ENCODE measurements at regions not wholly inside any gene's neighbourhood (a gene's known extent, or its start where the extent isn't known, plus 50 kb on each side); places are given as distances from the start of the nearest gene placed in this dataset.

DNA sequence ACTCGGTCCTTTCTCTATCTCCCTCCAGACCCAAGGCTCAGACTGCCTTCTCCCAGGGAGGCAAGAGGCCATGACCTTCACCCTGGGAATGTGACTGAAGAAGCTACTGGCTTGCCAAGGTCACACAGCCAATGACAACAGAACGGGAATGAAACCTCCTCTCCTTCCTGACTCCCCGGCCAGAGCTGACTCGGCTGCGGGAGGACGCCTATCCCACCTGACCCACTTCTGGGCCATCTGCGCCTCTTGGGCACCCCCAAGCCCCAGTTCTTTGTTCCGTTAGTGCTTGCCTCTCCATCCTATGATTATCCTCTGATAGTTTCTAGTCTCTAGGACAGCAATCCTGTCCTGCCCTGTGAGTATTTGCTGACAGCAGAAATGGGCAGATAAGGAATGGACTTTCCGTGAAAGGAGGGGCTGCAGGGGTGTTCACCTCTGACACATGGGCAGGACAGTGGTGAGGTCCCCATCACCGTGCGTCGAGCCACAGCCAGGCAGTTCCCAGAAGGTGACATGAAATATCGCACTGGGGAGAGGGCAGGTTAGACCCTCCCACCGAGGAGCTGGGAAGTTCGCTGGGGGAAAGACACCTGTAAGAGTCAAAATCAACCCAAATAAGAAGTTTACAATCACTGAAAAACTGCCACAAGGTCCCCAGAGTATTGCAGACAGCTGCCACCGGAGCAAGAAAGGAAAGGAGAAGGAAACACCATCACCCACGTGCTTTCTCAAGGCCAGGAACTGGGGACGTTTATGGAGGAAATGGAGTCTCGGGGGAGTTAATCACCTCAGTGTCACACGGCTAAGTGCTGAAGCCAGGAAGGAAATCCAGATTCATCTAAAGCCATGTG lies 63.0 kb downstream of the INSIG1 start:
- intact Hi-C loops (cut with DNase I) = no loop called here
- peak; percentile 61 for DNase-seq (ENCODE audit: low spot score)

DNA sequence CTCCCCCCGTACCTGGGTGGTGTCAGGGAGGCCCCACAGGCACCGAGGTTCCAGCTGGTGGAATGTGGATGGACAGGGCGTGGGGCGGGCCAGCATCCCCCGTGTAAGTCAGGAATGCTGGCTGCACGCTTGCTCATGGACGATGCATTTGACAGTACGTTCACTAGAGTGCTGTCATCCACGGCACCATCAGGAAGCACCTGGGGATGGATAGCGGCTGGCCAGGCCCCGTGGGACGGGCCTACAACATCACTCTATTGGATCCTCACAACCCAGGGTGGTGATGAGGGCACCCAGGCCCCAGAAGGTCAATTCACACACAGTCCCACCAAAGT lies 63.6 kb downstream of the INSIG1 start:
- intact Hi-C loops (cut with DNase I) = no loop called here
- peak; percentile 56 for DNase-seq (ENCODE audit: low spot score)

GRCh38 chr7:155361947-155362346 lies 64.3 kb downstream of the INSIG1 start:
- DNase-seq (ENCODE audit: low spot score) = peak; percentile 57
- intact Hi-C loops (cut with DNase I) = no loop called here

DNA sequence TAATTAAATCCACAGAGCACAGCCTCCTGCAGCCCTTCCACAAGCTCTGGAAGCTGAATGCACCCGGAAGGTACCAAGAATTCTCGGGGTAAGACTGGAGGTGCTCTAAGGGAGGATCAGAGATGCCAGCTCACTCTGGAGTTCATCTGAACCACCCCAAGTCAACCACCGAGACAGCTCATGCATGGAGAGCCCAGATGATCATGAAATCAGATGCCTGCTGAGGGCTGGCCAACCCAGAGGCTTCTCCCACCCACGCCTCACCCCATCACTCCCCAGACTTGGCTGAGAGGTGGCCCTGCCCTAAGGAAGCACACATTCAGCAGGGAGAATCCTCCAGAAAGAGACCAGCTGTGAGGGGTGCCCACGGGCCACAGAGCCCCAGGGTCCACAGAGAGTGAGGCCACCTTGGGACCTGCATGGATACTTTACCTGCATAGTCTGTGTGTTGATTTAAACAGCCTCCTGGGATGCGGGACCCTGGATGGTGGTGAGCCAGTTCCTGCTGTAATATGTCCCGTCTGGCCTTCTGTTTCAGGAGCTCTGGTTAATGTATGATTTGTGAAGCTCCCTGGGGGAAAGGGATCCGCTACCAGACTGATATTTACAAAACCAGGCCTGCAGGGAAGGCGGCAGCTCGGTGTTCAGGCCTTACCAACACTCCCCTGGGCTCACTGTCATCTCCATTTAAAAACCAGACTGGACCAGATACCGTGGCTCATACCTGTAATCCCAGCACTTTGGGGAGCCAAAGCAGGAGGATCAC lies 64.9 kb downstream of the INSIG1 start:
- peak; percentile 63 for DNase-seq (ENCODE audit: low spot score)
- intact Hi-C loops (cut with DNase I) = no loop called here

GRCh38 chr7:155363146-155363539 lies 65.5 kb downstream of the INSIG1 start:
- no peak for DNase-seq (ENCODE audit: low spot score)
- intact Hi-C loops (cut with DNase I) = no loop called here

- peak; percentile 62 for DNase-seq (ENCODE audit: low spot score)
- intact Hi-C loops (cut with DNase I) = no loop called here
Measured at GRCh38 chr7:155363852-155364600, 66.3 kb downstream of the INSIG1 start.

- intact Hi-C loops (cut with DNase I) = no loop called here
- DNase-seq (ENCODE audit: low spot score) = peak; percentile 61
Measured at GRCh38 chr7:155365146-155365874, 67.6 kb downstream of the INSIG1 start.

GRCh38 chr7:155368894-155369600 lies 71.4 kb downstream of the INSIG1 start:
- DNase-seq (ENCODE audit: low spot score) = peak; percentile 73
- intact Hi-C loops (cut with DNase I) = no loop called here

DNA sequence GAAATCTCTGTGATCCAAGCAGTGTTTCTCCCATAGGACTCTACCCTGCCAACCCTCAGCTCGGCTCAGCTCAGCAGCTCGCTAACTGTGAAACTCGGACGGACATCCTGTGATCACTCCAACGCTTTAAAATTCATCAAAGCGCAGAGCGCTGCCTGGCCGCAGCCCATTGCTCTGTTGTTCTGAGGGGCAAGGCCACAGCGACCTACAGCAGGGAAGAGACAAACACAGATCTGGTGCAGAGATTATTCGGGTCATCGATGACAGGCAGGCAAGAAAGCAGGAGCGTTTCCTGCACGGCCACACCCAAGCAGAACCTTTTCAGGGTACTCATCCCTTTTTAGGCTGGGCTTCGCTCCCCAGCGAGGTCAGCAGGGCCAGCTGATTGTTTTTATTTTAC lies 72.1 kb downstream of the INSIG1 start:
- intact Hi-C loops (cut with DNase I) = loop anchor here (10.0 kb wide), 1 partner anchor 395 kb away; no protein-coding TSS in a partner anchor

GRCh38 chr7:155371331-155371883 lies 73.7 kb downstream of the INSIG1 start:
- intact Hi-C loops (cut with DNase I) = loop anchor here (10.0 kb wide), 1 partner anchor 393 kb away; no protein-coding TSS in a partner anchor
- peak; percentile 46 for DNase-seq (ENCODE audit: low spot score)

More for the DNA sequence above, 72.1 kb downstream of the INSIG1 start:
- DNase-seq (ENCODE audit: low spot score) = peak; percentile 24

- intact Hi-C loops (cut with DNase I) = loop anchor here (10.0 kb wide), 1 partner anchor 393 kb away; no protein-coding TSS in a partner anchor
- DNase-seq (ENCODE audit: low spot score) = peak; percentile 70
Measured at GRCh38 chr7:155371884-155372781, 74.5 kb downstream of the INSIG1 start.

- intact Hi-C loops (cut with DNase I) = loop anchor here (10.0 kb wide), 1 partner anchor 392 kb away; no protein-coding TSS in a partner anchor
- no peak for DNase-seq (ENCODE audit: low spot score)
Measured at GRCh38 chr7:155372782-155373358, 75.2 kb downstream of the INSIG1 start.

DNA sequence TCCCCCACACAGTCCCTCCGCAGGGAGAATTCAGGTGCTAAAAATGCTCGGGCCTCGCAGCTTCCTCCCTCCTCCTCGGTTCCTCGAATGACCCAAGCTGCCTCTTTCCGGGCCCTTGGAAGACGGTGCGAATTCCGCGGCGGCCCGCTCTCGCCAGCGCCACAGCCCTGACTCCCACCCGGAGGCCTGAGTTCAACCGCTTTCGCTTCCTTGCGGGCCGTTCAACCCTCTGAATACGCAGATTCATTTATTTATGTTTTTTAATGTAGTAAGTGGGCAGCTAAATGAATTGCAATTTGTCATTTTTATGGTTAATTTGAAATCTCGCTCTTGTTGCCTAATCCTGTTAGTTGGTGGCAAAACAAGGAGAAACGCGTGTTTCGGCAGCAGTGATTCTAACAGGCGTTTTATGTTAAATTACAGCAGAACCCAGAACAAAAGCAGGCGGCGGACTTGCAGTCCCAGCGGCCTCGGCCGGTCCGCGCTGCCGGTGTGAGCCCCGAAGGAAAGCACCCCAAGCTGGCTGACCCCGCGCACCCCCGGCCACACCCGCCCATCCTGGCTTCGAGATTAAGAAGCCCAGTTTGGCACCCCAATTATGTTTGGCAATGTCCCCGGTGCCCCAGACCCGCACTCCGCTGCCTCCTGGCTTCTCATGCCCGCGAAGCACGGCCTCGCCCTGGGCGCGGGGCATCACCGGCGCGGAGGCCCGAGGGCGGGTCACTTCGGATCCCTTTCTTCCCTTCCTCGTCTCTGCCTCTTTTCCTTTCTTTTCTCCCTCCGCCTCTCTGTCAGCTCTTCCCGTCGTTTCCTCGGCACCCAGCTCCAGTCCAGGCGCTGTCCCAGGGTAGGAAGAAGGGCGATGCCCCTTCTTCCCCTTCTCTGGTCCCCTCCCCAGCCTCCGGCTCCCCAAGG lies 75.9 kb downstream of the INSIG1 start:
- intact Hi-C loops (cut with DNase I) = loop anchor here (10.0 kb wide), 1 partner anchor 391 kb away; no protein-coding TSS in a partner anchor
- DNase-seq (ENCODE audit: low spot score) = no peak

GRCh38 chr7:155374276-155375252 lies 76.9 kb downstream of the INSIG1 start:
- intact Hi-C loops (cut with DNase I) = loop anchor here (5.0 to 10.0 kb wide), 2 partner anchors 93 to 390 kb away; no protein-coding TSS in a partner anchor
- no peak for DNase-seq (ENCODE audit: low spot score)
